Retina (tissue), 1 donor: ENCODE measurements at regions not wholly inside any gene's neighbourhood (a gene's known extent, or its start where the extent isn't known, plus 50 kb on each side); places are given as distances from the start of the nearest gene placed in this dataset.
A peak's percentile ranks its signal among the peaks of the same experiment; 100 is the strongest.

Experiments used
- DNase-seq: peaks from one replicate; pipeline ENCODE4 v3.0.0-alpha.2; 2016

GRCh38 chr12:3950714-3951320 lies 77.6 kb upstream of the PARP11 start:
- no peak for DNase-seq

DNA sequence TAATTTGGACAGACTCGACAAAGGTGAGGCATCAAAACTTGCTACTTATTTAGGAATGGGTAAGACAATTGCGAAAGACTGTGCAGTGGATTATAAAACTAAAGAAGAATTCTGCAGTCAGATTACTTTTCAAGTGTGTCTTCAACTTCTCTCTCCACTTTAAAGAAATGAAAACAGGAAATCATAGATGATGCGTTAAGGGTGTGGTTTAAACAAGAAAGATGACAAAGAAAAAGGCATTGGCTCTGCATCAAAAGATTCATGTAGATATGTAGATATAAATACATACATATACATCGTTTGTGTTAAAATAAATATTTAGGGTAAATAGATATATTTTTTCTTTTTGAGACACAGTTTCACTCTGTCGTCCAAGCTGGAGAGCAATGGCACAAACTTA lies 74.6 kb upstream of the PARP11 start:
- DNase-seq = no peak

GRCh38 chr12:3945671-3946070 lies 72.5 kb upstream of the PARP11 start:
- no peak for DNase-seq

GRCh38 chr12:3944620-3945019 lies 71.4 kb upstream of the PARP11 start:
- DNase-seq = no peak

DNA sequence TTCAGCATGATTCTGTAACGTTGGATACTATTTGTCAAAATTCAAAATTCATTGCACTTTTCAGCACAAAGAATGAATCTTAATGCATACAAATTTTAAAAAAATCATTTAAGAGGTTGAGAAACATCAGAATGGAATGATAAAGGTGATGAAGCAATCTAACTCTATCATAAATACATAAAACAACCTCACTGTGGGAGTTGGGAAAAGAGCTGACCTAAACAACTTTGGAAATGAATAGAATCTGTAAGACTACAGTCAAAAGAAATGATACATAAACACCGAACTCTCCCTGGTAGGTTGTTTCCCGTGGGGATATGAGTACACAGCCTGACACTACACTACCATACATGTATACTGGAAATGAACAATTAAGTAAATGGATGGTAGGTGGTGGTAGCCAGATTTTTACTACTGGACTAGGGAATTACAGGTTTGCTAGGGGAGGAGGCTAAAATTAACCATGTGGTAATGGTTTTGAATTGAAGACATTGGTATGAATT lies 64.9 kb upstream of the PARP11 start:
- DNase-seq = no peak

GRCh38 chr12:3935078-3935477 lies 61.9 kb upstream of the PARP11 start:
- no peak for DNase-seq

- no peak for DNase-seq
These were observed 60.6 kb upstream of the PARP11 start for GRCh38 chr12:3933819-3934192.

DNA sequence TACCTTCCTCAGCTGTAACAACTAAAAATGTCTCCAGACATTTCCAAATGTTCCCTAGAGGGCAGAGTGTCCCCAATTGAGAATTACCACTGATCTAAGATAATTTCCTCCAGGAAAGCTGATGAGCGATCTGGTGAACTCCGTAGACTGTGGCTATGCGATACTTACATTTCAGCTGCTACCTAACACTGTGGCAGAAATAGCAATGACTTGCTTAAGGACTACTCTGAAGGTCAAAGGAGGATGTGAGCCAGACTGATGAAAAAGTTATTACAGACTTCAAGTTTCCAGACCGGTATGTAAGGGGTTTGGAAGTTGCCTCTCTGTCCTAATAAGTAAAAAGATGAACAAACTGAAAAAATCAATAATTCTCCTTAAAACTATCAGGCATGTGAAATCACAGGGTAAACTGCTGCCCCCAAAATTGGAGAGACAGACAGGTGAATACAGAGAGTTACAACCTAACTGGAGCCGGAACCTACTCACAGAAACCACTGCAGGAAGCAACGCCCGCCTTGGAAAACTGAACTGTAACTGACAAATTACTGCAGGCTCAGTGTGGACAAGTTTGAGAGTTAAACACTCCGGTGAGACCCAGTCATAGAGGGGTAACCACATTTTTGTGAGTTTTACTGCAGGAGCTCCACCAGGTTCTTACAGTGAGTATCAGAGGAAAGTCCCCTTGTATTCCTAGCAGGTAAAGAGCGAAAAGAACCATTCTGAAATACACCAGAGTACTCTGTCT lies 60.0 kb upstream of the PARP11 start:
- no peak for DNase-seq

- peak; percentile 19 for DNase-seq
These were observed 58.6 kb upstream of the PARP11 start for GRCh38 chr12:3931776-3932175.

DNA sequence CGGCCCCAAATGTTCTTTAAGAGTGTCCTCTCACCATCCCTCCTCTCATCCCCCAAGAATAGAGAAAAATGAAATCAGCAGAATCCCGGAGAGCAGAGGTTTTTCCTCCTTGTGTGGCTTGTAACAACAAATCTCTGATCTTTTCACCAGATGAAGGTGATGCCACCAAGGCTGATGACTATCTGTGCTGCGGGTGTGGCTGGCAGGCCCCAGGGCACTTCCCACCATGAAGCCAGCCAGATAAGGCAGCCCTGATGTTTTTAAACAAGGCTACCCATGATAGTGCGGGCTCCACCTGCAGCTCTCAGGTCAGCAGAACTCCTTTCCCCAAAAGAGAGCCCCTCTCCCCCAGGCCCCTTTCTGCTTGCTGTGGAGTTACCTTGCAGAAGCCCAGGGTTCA lies 58.0 kb upstream of the PARP11 start:
- no peak for DNase-seq

- peak; percentile 76 for DNase-seq
These were observed 56.8 kb upstream of the PARP11 start for GRCh38 chr12:3929875-3930615.

- DNase-seq = peak; percentile 15
These were observed 55.5 kb upstream of the PARP11 start for GRCh38 chr12:3928538-3929184.

DNA sequence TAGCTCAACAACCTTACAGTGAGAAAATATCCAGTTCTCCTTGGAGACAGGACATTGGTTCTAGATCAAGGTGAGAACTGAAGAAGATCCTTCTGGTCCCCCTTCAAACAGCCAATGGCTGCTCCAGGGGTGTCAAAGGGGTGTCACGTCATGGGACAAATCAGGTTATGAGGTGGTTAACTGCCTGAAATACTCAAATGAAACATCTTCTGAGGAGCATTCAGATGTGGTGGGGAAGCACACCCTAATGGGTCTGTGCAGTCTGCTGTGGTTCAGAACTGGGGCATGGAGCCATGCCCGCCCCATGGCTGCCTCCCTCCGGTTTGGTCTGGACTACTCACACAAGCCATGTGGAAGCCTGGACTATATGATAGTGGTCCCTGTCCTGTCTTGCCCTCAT lies 52.4 kb upstream of the PARP11 start:
- no peak for DNase-seq

GRCh38 chr12:3924761-3925160 lies 51.6 kb upstream of the PARP11 start:
- no peak for DNase-seq

GRCh38 chr12:3923021-3923420 lies 49.8 kb upstream of the PARP11 start:
- DNase-seq = peak; percentile 43
